ENCODE measurements at regions not wholly inside any gene's neighbourhood (a gene's known extent, or its start where the extent isn't known, plus 50 kb on each side); places are given as distances from the start of the nearest gene placed in this dataset.

DNA sequence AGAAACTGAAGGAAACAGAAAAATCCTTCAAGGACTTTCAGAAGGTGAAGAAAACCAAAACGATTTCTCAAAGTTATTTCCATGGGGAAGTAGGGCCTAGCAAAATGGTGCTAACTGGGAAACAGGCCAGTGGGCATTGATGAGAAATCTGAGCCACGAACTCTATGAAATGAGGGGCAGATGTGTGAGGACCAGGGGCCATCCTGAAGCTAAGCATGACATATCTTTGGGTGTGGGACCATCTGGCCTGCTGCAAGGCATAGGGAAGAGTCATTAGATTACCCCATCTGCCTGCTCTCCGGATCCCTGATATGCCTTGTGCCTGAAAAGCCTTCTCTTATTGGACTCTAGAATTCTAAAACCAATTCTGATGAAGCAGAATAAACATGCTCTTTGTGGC, 143.8 kb downstream of the PALM2AKAP2 start:
- Histone ChIP-seq H3K36me3 (ENCODE audit: control insufficient read depth, insufficient read depth, low read length) (no peaks in the 10 kb centered on the region), H3K27me3 (ENCODE audit: control insufficient read depth, insufficient read depth, low read length) (no peaks in the 10 kb centered on the region), H3K4me3 (ENCODE audit: low read length) (no peak overlapping the region), H3K9me3 (ENCODE audit: control insufficient read depth, insufficient read depth, low read length) (no peaks in the 10 kb centered on the region), H3K4me1 (ENCODE audit: control insufficient read depth, insufficient read depth, low read length) (no peaks in the 10 kb centered on the region), H3K27ac (ENCODE audit: low read length) (no peak overlapping the region)
- DNase-seq (ENCODE audit: low read depth, low spot score), result no peak
- WGBS (ENCODE audit: insufficient coverage, insufficient read length), result no CpG with 5 or more reads among the region's 3 CpGs

DNA sequence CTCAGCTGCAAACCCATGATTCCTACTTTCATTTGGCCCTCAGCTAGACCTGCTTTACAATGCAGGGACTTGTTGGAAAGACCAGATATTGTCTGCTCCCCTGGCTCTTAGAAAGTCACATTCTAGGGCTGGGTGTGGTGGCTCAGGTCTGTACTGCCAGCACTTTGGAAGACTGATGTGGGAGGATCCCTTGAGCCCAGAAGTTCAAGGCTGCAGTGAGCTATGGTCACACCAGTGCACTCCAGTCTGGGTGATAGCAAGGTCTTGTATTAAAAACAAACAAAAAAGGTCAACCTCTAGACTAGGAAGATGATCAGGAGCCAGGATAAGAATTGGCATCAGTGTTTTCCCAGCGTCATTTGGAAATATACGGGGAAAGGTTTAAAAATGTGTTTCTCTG, 145.8 kb downstream of the PALM2AKAP2 start:
- H3K27me3 ChIP-seq (ENCODE audit: control insufficient read depth, insufficient read depth, low read length), result no peaks in the 10 kb centered on the region
- WGBS (ENCODE audit: insufficient coverage, insufficient read length), result no CpG with 5 or more reads among the region's 2 CpGs

DNA sequence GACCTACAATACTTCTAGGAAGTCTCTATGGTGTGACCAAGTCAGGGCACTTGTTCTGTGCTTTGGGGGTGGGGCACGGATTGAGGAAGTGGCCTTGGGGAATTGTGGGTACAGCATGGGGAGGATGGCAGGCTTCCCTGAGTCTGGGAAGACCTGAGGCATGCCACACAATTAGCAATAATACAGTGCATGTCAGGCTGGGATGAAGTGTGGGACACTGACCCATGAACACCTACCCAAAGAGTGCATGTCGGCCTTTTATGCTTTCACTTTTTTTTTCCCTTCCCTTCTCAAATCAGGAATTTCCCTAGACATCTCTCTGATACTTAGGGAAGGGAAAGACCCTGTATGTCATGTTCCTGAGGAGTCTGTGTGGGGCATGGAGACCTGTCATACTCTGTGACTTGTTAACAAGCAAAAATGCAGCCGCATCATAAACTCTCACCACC, 146.4 kb downstream of the PALM2AKAP2 start:
- Histone ChIP-seq H3K27me3 (ENCODE audit: control insufficient read depth, insufficient read depth, low read length) (no peaks in the 10 kb centered on the region), H3K27ac (ENCODE audit: low read length) (no peak overlapping the region), H3K9me3 (ENCODE audit: control insufficient read depth, insufficient read depth, low read length) (no peaks in the 10 kb centered on the region), H3K36me3 (ENCODE audit: control insufficient read depth, insufficient read depth, low read length) (no peaks in the 10 kb centered on the region), H3K4me1 (ENCODE audit: control insufficient read depth, insufficient read depth, low read length) (no peaks in the 10 kb centered on the region), H3K4me3 (ENCODE audit: low read length) (no peak overlapping the region)
- no peak for DNase-seq (ENCODE audit: low read depth, low spot score)
- WGBS (ENCODE audit: insufficient coverage, insufficient read length), result 100% methylated on average over 1 of the region's 3 CpGs

More for the DNA sequence above, 145.8 kb downstream of the PALM2AKAP2 start:
- Histone ChIP-seq H3K27ac (ENCODE audit: low read length) (no peak overlapping the region), H3K36me3 (ENCODE audit: control insufficient read depth, insufficient read depth, low read length) (no peaks in the 10 kb centered on the region), H3K4me3 (ENCODE audit: low read length) (no peak overlapping the region), H3K9me3 (ENCODE audit: control insufficient read depth, insufficient read depth, low read length) (no peaks in the 10 kb centered on the region), H3K4me1 (ENCODE audit: control insufficient read depth, insufficient read depth, low read length) (no peaks in the 10 kb centered on the region)
- no peak for DNase-seq (ENCODE audit: low read depth, low spot score)

DNA sequence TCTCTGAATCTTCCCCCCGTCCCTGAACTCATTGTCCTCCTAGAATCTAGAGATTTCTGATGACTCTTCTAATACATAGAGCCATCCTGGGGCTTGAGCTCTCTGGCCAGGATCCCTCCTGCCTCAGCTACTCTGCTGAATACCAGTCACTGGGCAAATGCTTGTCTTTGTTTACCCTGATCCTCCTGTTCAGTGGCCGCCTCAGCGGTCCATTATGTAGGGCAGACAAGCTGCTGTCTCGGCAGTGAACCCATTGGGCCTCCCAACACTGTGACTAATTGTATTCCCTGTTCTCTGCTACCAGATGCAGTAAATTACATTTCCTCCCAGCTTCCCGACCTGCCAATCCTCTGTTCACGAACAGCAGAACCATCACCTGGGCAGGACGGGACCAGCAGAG, 151.6 kb downstream of the PALM2AKAP2 start:
- H3K36me3 ChIP-seq (ENCODE audit: control insufficient read depth, insufficient read depth, low read length), result no peaks in the 10 kb centered on the region
- H3K4me1 ChIP-seq (ENCODE audit: control insufficient read depth, insufficient read depth, low read length), result no peaks in the 10 kb centered on the region
- no CpG with 5 or more reads among the region's 7 CpGs for WGBS (ENCODE audit: insufficient coverage, insufficient read length)
- H3K27me3 ChIP-seq (ENCODE audit: control insufficient read depth, insufficient read depth, low read length), result no peaks in the 10 kb centered on the region
- no peak for DNase-seq (ENCODE audit: low read depth, low spot score)
- no peak overlapping the region for H3K4me3 ChIP-seq (ENCODE audit: low read length)
- no peaks in the 10 kb centered on the region for H3K9me3 ChIP-seq (ENCODE audit: control insufficient read depth, insufficient read depth, low read length)
- no peak overlapping the region for H3K27ac ChIP-seq (ENCODE audit: low read length)

DNA sequence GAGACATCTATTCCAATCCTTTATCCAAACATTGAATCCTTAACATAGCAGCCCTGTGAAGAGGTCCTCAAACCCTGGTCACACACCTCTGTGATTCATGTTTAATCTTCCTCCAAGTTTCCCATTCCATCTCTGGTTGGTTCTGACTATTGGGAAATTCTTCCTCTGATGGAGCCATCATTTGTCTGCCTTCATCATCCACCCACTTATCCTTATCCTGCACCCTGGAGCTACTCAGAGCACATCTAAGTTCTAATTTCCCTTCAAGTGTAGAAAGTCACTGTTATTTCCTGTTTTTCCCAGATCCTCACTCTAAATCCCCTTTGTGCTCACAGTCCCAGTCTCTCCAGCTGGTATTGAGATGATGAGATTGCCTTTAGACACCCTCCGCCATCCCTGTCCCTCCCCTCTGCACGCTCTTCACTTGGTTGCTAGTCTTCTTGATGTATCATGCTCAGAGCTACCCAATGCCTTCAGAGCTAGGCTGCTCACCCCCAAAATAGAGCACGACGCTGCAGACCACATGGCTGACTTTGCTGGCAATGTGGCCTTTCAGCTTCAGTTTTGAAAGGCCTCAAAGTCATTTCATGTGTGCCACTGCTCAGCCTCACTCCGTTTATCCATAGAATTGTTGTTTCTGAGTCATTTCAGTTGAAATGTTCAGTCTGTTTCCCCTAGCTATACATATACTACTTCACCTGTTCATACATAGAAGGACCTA, 154.3 kb downstream of the PALM2AKAP2 start:
- Histone ChIP-seq H3K4me1 (ENCODE audit: control insufficient read depth, insufficient read depth, low read length) (no peaks in the 10 kb centered on the region), H3K9me3 (ENCODE audit: control insufficient read depth, insufficient read depth, low read length) (no peaks in the 10 kb centered on the region), H3K27ac (ENCODE audit: low read length) (no peak overlapping the region), H3K4me3 (ENCODE audit: low read length) (no peak overlapping the region), H3K27me3 (ENCODE audit: control insufficient read depth, insufficient read depth, low read length) (no peaks in the 10 kb centered on the region), H3K36me3 (ENCODE audit: control insufficient read depth, insufficient read depth, low read length) (no peaks in the 10 kb centered on the region)
- no CpG with 5 or more reads among the region's 5 CpGs for WGBS (ENCODE audit: insufficient coverage, insufficient read length)
- DNase-seq (ENCODE audit: low read depth, low spot score), result no peak

DNA sequence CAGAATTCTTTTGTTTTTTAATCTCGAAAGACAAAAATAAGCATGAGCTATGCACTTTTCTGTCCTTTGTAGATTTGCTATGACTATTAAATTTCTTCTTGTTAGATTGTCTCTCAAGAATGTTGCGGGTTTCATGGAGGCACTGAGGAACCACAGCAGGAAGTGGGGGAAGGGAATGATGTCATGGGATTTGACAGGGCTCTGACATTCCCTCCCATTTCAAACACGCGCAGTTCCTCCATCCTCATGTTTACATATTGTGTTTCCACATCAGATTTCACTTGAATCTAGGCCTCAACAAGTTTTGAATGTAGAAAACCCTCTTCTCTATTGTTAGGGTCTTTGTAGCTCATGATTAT, 154.8 kb downstream of the PALM2AKAP2 start:
- Histone ChIP-seq H3K36me3 (ENCODE audit: control insufficient read depth, insufficient read depth, low read length) (no peaks in the 10 kb centered on the region), H3K27ac (ENCODE audit: low read length) (no peak overlapping the region), H3K4me1 (ENCODE audit: control insufficient read depth, insufficient read depth, low read length) (no peaks in the 10 kb centered on the region), H3K9me3 (ENCODE audit: control insufficient read depth, insufficient read depth, low read length) (no peaks in the 10 kb centered on the region), H3K4me3 (ENCODE audit: low read length) (no peak overlapping the region), H3K27me3 (ENCODE audit: control insufficient read depth, insufficient read depth, low read length) (no peaks in the 10 kb centered on the region)
- DNase-seq (ENCODE audit: low read depth, low spot score), result no peak
- no CpG with 5 or more reads among the region's 4 CpGs for WGBS (ENCODE audit: insufficient coverage, insufficient read length)

DNA sequence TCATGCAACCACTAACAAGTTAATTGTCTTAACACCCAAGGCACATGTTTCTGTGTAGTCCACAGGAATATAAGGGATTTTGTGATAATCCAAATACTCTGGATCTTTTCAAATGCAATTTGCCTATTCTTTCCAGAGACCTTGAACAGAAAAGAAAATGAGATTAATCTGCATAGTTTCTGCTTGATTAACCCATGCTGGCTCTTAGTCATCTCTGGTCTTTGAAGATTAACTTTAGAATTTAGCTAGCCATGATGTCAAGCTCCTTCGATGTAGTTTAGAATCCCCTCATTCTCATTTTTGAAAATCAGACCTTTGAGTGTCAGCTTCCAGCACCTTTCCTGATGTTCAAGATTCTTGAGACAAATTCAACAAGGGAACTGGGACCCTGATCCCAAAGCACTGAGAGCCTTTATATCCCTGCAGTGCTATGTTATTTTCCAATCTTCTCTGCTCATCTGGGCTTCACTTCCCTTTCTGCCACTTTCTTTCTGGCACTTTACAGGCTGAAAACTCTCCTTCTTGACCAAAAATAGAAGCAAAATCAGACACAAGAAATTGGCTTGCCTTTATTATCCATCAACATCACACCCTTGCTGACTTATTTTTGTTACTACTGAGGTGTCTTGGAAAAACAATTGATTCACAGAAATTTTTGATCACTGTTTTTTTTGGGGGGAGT, 155.5 kb downstream of the PALM2AKAP2 start:
- DNase-seq (ENCODE audit: low read depth, low spot score), result no peak
- WGBS (ENCODE audit: insufficient coverage, insufficient read length), result no CpG with 5 or more reads among the region's 1 CpG
- no peak overlapping the region for H3K4me3 ChIP-seq (ENCODE audit: low read length)
- H3K27me3 ChIP-seq (ENCODE audit: control insufficient read depth, insufficient read depth, low read length), result no peaks in the 10 kb centered on the region
- H3K36me3 ChIP-seq (ENCODE audit: control insufficient read depth, insufficient read depth, low read length), result no peaks in the 10 kb centered on the region
- no peaks in the 10 kb centered on the region for H3K9me3 ChIP-seq (ENCODE audit: control insufficient read depth, insufficient read depth, low read length)
- H3K27ac ChIP-seq (ENCODE audit: low read length), result no peak overlapping the region
- H3K4me1 ChIP-seq (ENCODE audit: control insufficient read depth, insufficient read depth, low read length), result no peaks in the 10 kb centered on the region

DNA sequence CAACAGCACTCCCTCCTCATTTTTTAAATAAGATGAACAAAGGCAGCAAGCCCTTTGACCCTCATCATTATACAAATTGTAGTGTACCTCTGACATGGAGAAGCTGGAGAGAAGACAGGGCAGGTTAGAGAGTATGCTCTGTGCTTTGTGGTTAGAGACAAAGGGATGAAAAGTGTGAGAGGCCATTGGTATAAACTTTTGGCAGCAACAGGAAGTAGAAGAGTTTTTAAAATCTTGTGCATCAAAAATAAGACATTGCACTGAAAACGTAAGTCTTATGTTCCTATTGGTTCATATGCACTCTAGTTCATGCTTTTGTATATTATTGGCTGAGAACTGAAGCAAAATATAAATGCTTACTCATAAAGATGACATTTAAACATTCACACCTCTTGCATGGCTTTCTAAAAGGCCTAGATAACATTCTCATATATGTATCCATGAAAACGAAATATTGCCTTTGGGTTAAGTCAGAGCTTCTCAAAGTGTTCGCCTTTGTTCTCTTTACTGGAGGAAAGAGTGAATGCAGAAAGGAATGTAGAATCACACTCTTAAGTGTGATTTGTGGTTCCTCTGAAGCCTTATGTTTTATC, 158.0 kb downstream of the PALM2AKAP2 start:
- no peaks in the 10 kb centered on the region for H3K27me3 ChIP-seq (ENCODE audit: control insufficient read depth, insufficient read depth, low read length)
- no peak overlapping the region for H3K27ac ChIP-seq (ENCODE audit: low read length)
- no CpG with 5 or more reads among the region's 3 CpGs for WGBS (ENCODE audit: insufficient coverage, insufficient read length)
- H3K36me3 ChIP-seq (ENCODE audit: control insufficient read depth, insufficient read depth, low read length), result no peaks in the 10 kb centered on the region
- H3K4me3 ChIP-seq (ENCODE audit: low read length), result no peak overlapping the region
- no peaks in the 10 kb centered on the region for H3K9me3 ChIP-seq (ENCODE audit: control insufficient read depth, insufficient read depth, low read length)
- no peak for DNase-seq (ENCODE audit: low read depth, low spot score)
- no peaks in the 10 kb centered on the region for H3K4me1 ChIP-seq (ENCODE audit: control insufficient read depth, insufficient read depth, low read length)

DNA sequence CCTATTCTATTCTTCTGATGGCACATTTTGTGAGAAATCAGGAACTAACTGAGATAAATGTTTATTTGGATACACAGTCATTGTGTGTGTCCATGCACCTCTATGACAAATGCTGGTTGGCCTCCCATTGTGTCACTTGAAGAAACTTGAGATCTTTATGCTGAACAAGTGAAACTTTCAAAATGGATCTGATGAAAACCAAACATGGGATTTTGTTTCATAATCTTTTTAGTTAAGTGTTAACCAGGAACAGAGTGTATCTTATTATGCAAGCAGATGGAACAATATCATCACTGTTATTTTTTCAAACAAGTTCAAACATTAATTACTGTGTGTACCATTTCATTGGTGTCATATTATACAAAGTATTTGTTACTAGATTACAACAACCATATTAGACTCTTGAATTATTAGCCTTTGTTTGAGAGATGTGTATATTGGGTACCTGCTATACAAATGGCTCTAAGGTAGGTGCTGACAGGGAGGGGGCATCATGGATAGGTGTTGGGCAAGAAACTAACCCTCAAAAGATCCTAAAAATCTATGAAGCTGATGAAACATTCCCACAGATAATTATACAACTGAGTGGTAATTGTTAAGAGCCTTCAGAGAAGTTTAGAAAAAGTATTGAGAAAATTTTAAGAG, 159.8 kb downstream of the PALM2AKAP2 start:
- H3K4me3 ChIP-seq (ENCODE audit: low read length), result no peak overlapping the region
- no peaks in the 10 kb centered on the region for H3K4me1 ChIP-seq (ENCODE audit: control insufficient read depth, insufficient read depth, low read length)
- no peak for DNase-seq (ENCODE audit: low read depth, low spot score)
- no peaks in the 10 kb centered on the region for H3K36me3 ChIP-seq (ENCODE audit: control insufficient read depth, insufficient read depth, low read length)
- no peaks in the 10 kb centered on the region for H3K27me3 ChIP-seq (ENCODE audit: control insufficient read depth, insufficient read depth, low read length)
- H3K27ac ChIP-seq (ENCODE audit: low read length), result no peak overlapping the region
- no peaks in the 10 kb centered on the region for H3K9me3 ChIP-seq (ENCODE audit: control insufficient read depth, insufficient read depth, low read length)

DNA sequence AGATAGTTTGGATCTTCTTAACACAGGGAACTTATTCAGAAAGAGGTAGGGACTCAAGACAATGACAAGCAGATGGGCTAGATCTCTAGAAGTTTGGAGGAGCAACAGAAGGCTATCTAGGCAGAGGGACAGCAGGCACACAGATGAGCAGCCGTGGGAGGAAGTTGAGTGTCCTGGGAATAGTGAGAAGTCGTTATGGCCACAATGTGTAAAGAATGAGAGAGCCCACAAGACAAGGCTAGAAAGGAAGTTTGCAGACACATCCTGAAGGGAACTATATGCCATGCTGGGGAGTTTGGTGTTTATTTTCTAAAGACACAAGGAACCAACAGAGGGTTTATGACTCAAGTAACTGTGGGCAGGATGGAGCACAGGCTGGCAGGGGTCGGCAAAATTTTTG, 160.6 kb downstream of the PALM2AKAP2 start:
- no peak for DNase-seq (ENCODE audit: low read depth, low spot score)
- H3K36me3 ChIP-seq (ENCODE audit: control insufficient read depth, insufficient read depth, low read length), result no peaks in the 10 kb centered on the region
- H3K27me3 ChIP-seq (ENCODE audit: control insufficient read depth, insufficient read depth, low read length), result no peaks in the 10 kb centered on the region
- WGBS (ENCODE audit: insufficient coverage, insufficient read length), result no CpG with 5 or more reads among the region's 3 CpGs
- no peak overlapping the region for H3K27ac ChIP-seq (ENCODE audit: low read length)
- H3K4me1 ChIP-seq (ENCODE audit: control insufficient read depth, insufficient read depth, low read length), result no peaks in the 10 kb centered on the region
- no peak overlapping the region for H3K4me3 ChIP-seq (ENCODE audit: low read length)
- no peaks in the 10 kb centered on the region for H3K9me3 ChIP-seq (ENCODE audit: control insufficient read depth, insufficient read depth, low read length)

Measured in iPS DF 6.9 (cell line).